ENCODE measurements at regions not wholly inside any gene's neighbourhood (a gene's known extent, or its start where the extent isn't known, plus 50 kb on each side); places are given as distances from the start of the nearest gene placed in this dataset.

DNA sequence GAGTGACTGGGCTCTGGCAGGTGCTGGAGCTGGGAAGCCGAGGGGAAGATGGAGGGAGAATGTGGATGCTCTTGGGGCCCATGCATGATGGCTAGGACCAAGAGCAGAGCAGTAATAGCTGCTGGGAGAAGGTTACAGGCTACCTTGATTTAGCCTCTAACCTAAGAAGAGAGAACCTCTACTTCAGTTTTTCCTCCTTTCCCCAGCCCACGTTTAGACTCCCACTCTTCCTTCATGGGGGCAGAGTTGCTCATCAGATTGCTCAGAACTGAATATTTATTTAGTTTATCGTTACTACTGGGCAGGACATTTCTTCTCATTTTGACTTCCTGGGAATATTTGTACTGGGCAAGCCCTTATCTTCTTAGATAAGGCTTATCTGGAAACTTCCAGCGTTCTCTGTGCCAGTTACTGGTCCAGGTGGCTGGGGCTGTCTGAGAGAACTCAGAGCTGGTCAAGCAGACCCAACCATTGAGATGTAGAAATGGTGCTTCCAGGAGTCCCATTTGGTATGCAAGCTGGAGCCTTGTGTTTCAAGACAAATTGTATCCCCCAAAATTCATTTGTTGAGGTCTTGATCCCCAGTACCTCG, 442.9 kb upstream of the BOD1L1 start:
- TF ChIP-seq, protein P1, sequence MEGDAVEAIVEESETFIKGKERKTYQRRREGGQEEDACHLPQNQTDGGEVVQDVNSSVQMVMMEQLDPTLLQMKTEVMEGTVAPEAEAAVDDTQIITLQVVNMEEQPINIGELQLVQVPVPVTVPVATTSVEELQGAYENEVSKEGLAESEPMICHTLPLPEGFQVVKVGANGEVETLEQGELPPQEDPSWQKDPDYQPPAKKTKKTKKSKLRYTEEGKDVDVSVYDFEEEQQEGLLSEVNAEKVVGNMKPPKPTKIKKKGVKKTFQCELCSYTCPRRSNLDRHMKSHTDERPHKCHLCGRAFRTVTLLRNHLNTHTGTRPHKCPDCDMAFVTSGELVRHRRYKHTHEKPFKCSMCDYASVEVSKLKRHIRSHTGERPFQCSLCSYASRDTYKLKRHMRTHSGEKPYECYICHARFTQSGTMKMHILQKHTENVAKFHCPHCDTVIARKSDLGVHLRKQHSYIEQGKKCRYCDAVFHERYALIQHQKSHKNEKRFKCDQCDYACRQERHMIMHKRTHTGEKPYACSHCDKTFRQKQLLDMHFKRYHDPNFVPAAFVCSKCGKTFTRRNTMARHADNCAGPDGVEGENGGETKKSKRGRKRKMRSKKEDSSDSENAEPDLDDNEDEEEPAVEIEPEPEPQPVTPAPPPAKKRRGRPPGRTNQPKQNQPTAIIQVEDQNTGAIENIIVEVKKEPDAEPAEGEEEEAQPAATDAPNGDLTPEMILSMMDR (conservative IDR thresholded peaks at IDR 0.05; ENCODE audit: low read depth in 2 of 2): no peak
- TF ChIP-seq EZH2 (IDR thresholded peaks at IDR 0.05; ENCODE audit: low read depth, unreplicated experiment): no peak

Data from GM23338 (cell line).